ENCODE measurements at regions not wholly inside any gene's neighbourhood (a gene's known extent, or its start where the extent isn't known, plus 50 kb on each side); places are given as distances from the start of the nearest gene placed in this dataset.

DNA sequence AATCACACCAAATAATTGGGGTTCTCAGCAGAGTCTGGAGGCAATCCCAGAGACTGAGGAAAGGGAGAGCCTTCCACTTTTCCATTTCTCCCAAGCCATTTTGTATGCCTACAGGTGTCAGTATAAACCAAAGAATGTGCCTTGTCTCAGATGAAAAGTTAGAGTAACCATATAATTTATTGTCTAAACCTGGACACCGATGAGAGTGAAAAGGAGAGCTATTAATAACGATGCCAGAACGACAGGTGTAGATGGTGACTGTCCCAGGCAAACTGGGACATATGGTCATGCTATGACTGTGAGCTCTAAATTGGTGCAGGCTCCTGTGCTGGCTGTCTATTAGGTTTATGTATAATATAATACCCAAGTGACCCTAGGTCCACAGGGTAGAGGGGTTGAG lies 219.6 kb downstream of the ARHGAP12 start:
- no peak for DNase-seq

DNA sequence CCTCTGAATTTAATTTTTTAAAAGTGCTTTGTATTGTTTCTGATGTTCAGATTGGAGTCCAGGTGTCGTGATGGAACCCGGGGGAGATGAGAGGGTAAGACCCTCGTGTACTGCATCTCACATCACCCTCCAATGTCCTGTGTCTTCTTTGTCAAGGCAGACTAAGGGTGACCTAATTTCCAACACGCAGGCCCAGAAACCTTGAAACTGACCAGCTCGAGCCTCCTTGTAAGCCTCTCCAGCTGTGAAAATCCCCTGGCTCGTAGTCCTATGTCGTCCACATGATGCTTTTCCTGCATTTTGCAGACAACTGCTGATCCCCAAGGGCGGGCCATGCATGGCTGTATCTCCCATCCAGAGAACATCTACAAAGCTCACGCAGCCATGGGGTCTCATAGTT lies 220.2 kb downstream of the ARHGAP12 start:
- DNase-seq: peak; percentile 48

DNA sequence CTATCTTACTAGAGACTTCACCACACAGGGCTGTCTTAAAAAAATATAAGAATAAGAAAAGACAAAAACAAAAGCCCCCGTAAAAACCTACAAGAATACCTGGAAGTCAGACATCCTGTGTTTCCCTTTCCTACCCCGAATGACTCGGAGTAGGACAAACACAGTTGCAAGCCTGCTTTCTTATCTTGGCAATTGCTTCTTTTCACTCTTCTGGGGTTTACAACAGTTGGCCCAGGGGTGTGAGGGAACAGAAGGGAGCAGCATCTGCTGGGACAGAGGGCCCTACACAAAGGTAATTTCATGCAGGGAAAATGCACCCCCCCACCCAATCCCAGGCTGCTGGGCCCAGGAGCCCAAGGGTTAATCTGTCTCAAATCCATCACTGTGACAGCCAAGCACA lies 220.6 kb downstream of the ARHGAP12 start:
- DNase-seq: no peak

DNA sequence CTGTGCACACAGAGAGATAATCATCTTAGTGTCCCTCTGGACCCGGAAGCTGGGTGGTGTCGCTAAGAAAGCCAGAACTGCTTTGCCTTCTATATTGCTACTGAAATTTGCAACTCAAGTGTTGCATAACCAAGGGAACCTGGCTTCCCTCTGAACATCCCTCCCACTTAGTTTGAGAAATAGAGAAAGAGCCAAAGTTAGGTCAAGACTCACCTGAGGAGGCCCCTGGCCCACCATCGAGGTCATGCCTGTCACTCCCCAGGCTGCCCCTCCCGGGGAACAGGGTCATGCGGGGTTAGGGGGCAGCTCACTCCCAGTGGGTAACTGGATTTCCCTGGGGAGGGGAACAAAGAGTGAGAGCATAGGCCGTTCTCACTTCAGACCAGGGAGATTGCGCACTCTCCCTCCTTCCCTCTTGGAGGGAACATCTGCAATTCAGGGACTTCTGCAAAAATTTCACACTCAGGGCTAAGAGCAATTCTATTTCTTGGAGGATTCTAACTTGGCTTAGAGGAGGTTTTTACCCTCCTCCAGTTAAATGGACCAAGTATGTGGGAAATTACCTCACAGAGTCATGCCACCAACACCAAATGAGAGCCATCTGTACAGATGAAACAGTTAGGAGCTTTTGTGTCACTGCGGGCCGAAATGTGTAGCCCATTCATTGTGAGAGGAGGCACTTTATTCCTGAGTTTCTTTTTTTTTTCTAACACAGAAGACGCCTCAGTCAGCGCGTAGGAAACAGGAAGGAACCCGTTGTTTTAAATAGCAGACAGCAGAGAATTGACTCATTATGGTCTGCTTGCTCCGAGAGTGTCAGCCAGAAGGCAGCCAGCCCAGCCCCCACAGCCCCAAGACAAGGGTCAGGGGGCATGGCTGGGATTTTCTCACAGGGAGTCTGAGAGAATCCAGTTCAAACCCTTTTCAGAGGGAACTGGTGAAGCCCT lies 221.3 kb downstream of the ARHGAP12 start:
- DNase-seq: peak; percentile 62

DNA sequence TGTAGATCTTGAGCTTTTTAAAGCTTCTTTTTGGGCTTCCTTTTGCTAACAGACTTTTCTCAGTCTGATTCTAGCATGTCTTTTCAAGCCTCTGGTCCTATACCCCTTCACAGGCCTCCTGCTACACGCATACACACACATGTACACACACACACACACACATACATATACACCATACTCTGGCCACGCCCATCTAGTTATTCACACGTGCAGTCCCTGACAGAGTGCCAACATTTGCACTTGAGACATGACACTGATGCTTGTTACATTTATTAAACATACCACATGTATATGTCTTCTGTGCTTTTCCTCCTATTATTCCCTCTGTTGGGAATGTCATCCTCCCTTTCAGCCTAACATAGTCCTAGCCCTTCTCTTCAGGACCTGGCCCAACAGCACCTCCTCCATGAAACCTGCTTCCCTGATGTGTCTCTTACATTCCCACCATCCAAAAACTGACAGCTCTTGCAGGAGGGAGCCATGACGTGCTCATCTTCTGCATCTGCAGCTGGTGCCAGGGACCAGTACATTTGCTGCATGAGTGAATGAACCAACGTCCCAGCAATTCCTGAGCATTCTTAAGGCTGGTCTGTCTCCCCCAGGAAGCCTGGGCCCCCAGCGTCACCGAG lies 222.1 kb downstream of the ARHGAP12 start:
- peak; percentile 50 for DNase-seq

DNA sequence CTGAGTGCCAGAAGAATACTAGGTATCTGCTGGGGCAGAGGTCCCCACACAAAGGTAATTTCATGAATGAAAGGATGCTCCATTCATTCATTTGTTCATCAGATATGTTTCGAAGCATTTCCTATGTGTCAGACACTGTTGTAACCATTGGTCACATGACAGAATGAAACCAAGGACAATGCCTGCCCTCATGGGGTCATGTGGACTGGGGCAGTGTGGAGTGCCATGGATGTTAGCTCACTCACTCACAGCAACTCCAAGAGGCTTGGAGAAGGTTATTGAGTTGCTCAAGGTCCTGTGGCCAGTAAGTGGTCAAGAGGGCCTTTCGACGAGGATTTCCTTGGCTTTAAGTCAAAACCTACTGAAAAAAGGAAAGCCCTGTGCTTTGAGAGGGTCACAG lies 223.5 kb downstream of the ARHGAP12 start:
- DNase-seq: no peak

DNA sequence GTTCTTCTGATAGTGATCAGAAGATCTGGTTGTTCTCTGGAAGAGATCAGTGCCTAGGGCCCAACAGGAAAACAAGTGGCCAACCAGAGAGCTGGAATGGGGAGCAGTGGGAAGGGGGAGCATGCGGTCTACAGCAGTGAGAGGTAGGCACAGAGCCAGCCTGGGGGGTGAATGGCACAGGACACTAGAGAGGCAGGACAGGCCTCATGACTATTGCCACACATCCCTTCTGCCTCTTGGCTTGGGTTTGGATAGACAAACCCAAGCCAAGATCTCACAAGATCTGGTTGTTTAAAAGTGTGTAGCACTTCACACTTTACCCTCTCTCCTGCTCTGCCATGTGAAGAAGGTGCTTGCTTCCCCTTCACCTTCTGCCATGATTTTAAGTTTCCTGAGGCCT lies 224.4 kb downstream of the ARHGAP12 start:
- no peak for DNase-seq

DNA sequence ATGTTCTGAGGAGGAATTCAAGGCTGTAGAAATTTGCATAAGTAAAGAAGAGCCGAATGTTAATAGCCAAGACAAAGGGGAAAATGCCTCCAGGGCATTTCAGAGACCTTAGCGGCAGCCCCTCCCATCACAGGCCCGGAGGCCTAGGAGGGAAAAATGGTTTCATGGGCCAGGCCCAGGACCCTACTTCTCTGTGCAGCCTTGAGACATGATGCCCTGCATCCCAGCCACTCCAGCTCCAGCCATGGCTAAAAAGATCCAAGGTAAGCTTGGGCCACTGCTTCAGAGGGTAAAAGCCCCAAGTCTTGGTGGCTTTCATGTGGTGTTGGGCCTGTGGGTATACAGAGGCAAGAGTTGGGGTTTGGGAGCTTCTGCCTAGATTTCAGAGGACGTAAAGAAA lies 225.7 kb downstream of the ARHGAP12 start:
- DNase-seq: no peak

DNA sequence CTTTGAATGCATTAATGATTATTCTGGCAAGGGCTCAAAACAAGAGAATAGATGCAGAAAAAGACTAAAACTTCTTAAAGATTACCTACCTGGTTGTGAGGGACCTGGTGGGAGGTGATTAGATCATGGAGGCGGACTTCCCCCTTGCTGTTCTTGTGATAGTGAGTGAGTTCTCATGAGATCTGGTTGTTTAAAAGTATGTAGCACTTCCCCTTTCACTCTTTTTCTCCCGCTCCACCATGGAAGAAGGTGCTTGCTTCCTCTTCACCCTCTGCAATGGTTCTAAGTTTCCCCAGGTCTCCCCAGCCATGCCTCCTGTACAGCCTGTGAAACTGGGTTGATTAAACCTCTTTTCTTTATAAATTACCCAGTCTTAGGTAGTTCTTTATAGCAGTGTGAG lies 226.6 kb downstream of the ARHGAP12 start:
- DNase-seq: no peak

DNA sequence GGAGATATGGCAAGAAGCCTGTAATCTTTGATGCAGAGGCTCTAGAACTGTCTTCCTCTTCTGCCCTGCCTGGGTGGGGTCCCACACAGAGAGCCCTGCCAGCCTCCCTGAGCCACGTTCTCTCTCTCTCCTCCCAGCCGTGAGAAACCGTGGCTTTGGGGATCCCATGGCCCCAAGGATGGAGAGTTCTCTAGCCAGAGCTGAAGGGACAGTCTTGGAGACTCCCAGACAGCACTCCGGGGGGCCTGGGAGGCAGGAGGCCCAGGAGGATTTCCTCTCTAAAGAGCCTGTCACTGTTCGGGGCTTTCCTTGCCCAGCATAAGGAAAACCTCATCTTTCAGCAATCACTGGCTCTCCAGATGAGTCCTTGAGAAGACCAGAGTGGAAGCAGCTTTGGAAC lies 227.1 kb downstream of the ARHGAP12 start:
- DNase-seq: no peak

DNA sequence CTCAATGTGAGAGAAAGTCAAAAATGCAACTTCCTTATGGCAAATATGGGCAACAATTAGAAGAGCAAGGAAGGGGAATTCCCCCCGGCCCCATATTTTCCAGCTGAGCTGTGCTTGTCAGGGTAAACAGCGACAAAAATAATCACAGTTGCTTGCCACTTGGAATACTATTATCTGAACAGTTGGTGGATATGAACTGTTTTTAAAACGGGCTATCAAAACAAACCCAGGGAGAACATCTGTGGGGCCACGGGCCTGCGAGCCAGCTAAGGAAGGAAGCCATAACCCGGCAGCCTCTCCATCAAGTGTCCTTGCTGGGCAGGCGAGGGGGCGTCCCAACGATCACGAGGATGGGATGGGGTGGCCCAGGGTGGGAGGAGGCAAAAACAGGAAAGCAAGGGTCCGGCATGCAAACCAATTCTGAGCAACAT lies 228.4 kb downstream of the ARHGAP12 start:
- DNase-seq: no peak

DNA sequence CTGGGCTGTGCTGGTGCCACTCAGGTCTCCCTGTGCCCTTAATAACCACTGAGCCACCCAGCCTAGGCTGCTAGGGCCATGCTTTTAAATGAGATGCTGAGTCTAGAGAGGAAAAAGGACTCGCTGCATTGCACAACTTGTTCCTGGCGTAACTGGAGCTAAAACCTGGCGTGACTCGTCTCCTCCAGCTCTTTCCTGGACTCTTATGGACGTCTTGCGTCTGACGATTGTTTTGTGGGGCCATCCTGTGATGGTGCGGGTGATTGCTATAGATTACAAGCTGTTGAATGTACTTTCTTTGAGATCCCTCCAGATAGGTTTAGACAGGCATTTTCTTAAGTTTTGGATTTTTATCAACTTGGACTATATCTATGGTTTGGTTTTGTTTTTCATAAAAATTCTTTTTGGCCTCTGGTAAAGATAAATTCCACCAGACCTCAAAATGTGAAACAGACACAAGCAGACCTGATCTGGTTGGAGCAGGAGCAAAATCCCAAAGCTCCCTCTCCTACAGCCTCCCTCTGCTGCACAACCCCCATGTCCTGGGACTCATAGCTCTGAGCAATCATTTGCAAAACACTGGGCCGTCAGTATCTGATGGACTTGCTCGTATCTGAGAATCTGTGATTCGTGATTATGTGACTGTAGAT lies 230.3 kb downstream of the ARHGAP12 start:
- DNase-seq: peak; percentile 81

DNA sequence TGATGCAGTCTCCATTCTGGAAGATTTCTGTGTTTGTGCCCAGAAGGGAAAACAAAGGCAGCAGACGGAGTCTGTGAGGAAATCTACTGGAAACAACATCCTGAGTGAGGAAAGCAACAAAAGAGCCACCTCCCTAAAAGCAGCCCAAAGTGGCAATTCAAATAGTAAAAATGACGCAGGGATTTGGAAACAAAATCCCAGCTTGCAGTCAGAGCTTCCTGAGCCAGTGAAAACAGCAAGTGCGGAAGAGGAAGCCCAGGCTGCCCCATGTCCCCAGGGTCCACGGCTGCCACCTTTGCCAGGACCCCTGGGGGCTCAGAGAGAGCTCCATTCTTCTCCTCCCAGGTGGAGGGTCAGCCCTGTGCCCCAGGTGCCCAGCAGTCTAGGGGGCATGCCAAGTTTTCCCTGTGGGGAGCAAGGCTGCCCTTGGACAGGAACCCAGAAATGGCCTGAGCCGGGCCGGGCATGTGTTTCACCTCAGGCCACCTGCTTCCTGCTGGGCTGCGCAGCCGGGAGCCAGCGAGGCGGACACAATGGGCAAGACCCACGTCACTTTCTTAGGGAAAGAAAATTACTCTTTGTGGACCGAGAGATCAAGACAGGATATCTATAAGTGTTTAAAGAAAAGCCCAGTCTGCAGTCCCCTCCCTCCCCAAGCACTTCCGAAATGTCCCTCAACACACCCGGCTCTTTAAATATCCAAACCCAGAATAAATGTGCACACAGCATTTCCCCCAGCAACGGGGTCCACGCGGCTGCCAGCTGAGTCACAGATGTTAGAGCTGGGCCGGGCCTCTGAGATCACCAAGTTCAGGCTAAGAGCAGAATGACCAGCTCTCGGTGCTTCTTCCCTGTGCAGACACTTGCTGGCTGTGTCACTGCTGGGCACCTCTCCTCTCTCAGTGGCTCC lies 231.1 kb downstream of the ARHGAP12 start:
- peak; percentile 58 for DNase-seq

DNA sequence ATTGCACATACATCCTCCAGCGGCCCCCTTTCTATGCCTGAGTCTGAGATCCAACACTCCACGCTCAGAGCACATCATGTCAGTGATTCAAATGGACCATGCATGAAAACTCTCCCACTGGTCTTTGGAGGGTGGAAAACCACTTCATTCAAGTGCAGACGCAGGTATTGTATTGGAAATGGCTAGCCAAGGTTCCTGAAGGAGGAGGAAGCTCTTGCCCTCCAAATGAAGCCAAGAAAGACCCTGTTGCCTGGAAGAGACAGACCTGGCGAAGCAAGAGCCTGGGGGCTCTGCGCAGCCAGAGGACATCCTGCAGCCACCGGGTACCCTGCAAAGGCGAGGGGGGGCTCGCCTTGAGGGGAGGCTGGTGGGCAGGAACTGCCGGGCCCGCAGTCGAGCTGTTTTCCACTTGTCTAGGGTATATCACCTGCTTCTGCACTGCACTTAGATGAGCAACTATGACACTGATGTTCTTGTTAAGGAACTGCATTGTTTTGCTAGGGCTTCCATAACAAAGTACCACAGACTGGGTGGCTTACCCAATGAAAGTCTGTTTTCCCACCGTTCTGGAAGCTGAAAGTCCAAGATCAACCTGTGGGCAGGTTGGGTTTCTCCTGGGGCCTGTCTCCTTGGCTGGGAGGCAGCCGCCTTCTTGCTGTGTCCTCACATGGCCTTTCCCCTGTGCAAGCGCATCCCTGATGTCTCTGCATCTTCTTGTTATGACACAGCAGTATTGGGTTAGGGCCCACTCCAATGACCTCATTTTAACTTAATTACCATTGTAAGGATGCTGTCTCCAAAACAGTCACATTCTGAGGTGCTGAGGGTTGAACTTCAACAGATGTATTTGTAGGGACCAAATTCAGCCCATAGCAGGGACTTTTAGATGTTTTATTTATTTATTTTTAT lies 233.4 kb downstream of the ARHGAP12 start:
- no peak for DNase-seq

DNA sequence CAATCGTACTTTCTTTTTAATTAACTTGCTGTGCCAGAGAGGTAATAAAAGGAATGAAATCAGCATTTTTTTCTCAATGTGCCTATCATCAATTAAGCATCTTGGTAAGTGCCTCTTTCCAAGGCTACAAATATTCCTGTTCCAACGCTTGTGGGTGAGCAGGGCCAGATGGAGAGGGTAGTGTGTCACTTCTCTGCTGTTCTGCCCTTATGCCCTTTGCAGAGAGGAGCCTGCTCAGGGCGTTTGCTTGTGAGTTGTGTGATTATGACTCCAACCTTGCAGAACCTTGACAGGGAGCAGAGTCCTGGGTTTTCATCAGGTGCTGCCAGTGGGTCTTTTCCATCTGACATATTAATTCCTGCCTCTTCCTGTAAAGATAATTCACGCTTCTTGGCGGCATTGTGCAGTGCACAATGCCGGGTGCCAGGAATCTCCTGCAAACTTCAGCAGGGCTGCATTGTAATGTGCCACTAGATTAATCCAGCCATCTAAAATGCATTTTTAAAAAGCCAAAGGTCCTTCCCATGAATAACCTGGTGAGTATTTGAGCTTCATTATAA lies 234.4 kb downstream of the ARHGAP12 start:
- DNase-seq: no peak

DNA sequence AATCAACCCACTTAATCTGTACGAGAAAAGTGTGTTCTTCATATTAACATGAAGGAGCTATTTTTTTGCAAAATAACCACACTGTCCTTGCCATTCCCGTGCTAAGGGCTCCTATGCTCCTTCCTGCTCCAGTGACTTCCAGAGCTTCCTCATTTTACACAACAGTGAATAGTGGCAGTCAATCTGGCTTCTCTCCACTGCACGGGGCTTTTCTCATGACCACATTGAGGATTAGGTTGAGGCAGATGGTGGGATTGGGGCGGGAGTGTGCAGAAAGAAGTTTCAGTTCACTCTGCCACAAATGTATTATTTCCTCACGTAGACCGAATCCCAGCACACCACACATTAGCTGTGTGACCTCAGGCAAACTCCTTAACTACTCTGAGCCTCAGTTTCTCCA lies 235.1 kb downstream of the ARHGAP12 start:
- DNase-seq: no peak

DNA sequence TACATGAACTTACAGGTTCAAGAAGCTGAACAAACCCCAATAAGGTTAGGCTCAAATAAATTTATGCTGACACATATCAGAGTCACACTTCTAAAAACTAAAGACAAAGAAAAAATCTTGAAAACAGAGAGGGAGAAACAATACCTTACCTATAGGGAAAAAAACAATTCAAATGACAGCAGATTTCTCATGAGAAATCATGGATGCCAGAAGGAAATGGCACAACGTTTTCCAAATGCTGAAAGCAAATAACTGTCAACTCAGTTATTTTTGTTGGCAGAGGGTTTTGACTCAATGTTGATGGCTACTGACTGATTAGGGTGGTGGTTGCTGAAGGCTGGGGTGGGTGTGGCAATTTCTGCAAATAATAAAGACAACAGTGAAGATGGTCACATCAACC lies 239.4 kb downstream of the ARHGAP12 start:
- DNase-seq: no peak

DNA sequence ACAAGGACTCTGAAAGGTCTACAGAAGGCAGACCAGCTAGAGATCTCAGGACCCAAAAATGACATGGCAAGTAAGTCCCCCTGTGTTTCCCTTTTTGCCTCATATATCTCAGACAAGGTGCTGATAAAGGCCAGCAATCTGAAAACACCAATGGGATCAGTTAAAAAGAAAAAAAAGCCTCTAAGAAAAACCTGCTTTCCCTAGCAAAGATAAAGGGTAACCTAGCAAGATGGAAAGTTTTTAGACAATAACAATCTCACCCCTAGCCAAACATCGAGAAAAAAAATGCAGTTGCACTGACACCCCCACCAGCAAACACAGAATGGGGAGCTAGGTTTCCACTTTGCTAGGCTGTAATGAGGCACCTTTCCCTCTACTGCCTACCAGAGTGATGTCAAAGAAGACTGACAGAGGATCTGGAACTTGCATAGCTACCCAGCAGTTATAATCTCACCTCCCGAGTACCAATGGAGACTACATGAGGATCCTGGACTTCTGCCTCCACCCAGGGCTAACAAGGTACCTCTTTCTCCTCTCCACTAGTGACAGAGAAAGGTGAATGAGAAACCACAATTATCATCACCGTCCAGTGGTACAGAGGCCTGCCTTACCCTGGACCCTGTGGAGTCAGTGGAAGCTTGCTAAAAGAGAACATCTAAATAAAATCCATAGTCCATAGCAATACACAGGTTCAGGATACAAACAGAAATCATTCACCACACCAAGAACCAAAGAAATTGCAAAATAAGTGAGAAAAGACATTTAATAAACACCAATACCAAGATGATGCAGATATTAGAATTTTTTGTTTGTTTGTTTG lies 240.8 kb downstream of the ARHGAP12 start:
- no peak for DNase-seq

DNA sequence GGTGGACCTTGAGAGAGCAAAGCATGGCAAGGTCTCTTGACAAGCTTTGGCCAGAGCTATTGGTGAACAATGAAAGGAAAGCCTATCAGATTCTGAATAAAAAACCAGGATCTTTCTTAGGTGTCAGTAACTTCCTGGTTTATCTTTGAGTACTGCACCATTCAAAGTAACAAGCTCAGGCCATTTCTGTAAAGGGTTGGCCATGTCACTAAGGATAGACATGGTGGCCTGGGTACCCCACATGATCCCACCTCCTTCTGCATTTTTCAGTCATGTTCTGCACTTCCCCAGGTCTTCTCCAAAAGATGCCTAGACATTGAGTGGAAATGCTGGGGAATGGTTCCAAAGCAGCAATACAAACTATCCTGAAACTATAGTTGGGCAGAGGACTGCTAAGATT lies 242.0 kb downstream of the ARHGAP12 start:
- DNase-seq: no peak

DNA sequence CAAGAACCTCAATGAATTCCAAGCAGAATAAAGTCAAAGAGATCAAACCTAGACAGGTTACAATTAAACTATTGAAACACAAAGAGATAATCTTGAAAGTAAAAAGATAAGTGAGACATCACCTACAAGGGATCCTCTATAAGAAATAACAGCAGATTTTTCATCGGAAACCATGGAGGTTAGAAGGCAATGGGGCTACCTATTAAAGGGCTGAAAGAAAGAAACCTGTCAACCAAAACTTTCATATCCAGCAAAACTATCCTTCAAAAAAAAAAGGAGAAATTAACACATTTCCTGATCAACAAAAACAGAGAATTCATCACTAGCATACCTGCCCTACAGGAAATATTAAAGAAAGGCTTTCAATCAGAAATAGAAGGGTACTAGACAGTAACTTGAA lies 244.9 kb downstream of the ARHGAP12 start:
- DNase-seq: no peak

Data from right forelimb (tissue), 1 donor.